ENCODE measurements at regions not wholly inside any gene's neighbourhood (a gene's known extent, or its start where the extent isn't known, plus 50 kb on each side); places are given as distances from the start of the nearest gene placed in this dataset.

GRCh38 chr11:21769188-21769587 lies 423.7 kb upstream of the ANO5 start:
- Histone ChIP-seq H3K4me3 (replicated peaks in 1 of 3; ENCODE audit: insufficient read depth in 1 of 3, low read depth in 2 of 3, low read length in 3 of 3) (no peak overlapping the region), H3K36me3 (replicated peaks in 1 of 2; ENCODE audit: control insufficient read depth in 1 of 2, insufficient read depth in 2 of 2, low read length in 2 of 2) (no peaks in the 10 kb centered on the region), H3K9me3 (ENCODE audit: low read length) (peaks cover 25% of the 10 kb centered on the region), H2AFZ (ENCODE audit: low read length) (no peak overlapping the region), H3K27ac (ENCODE audit: extremely low read length, insufficient read depth, low read length) (no peak overlapping the region), H4K20me1 (ENCODE audit: insufficient read depth, low read length) (no peaks in the 10 kb centered on the region), H3K4me1 (ENCODE audit: insufficient read depth, low read length) (no peaks in the 10 kb centered on the region), H3K79me2 (ENCODE audit: insufficient read depth, low read length) (no peaks in the 10 kb centered on the region), H3K27me3 (ENCODE audit: control insufficient read depth in 1 of 2, insufficient read depth in 2 of 2, low read length in 2 of 2) (no peaks in the 10 kb centered on the region), H3K4me2 (ENCODE audit: low read depth, low read length) (no peak overlapping the region), H3K9ac (ENCODE audit: insufficient read depth, low read depth, low read length) (no peak overlapping the region)
- no TSS peak for BruUV-seq (replicated peaks)
- intact Hi-C loops (cut with micrococcal nuclease; ENCODE audit: unreplicated experiment) (no loop called here), in situ Hi-C loops (cut with HindIII; ENCODE audit: extremely low pct_ligation_motif_present, low pct_unique_long_range_greater_than_20kb) (no loop called here)
- POLR2A ChIA-PET, result no interaction called here
- DNase-seq (ENCODE audit: low spot score), result no peak
- FAIRE-seq, result no peak
- no peak for ATAC-seq
- WGBS (ENCODE audit: low lambda C conversion rate), result 0% methylated on average over 3 of the region's 3 CpGs
- no peak for TF ChIP-seq SMC3 (IDR thresholded peaks at IDR 0.05; ENCODE audit: low read length)
- TF ChIP-seq TBX3 (IDR thresholded peaks at IDR 0.05; ENCODE audit: borderline replicate concordance), result no peak
- CTCF ChIA-PET (ENCODE audit: low intra/inter-chr PET ratio, low total read pairs), result no interaction called here

- Histone ChIP-seq H3K4me3 (replicated peaks in 1 of 3; ENCODE audit: insufficient read depth in 1 of 3, low read depth in 2 of 3, low read length in 3 of 3) (no peak overlapping the region), H3K36me3 (replicated peaks in 1 of 2; ENCODE audit: control insufficient read depth in 1 of 2, insufficient read depth in 2 of 2, low read length in 2 of 2) (no peaks in the 10 kb centered on the region), H3K9ac (ENCODE audit: insufficient read depth, low read depth, low read length) (no peak overlapping the region), H3K4me1 (ENCODE audit: insufficient read depth, low read length) (no peaks in the 10 kb centered on the region), H4K20me1 (ENCODE audit: insufficient read depth, low read length) (no peaks in the 10 kb centered on the region), H2AFZ (ENCODE audit: low read length) (no peak overlapping the region), H3K79me2 (ENCODE audit: insufficient read depth, low read length) (no peaks in the 10 kb centered on the region), H3K9me3 (ENCODE audit: low read length) (peaks cover 33% of the 10 kb centered on the region), H3K27ac (ENCODE audit: extremely low read length, insufficient read depth, low read length) (no peak overlapping the region), H3K4me2 (ENCODE audit: low read depth, low read length) (no peak overlapping the region), H3K27me3 (ENCODE audit: control insufficient read depth in 1 of 2, insufficient read depth in 2 of 2, low read length in 2 of 2) (no peaks in the 10 kb centered on the region)
- no TSS peak for BruUV-seq (replicated peaks)
- FAIRE-seq, result no peak
- 0% methylated on average over 1 of the region's 1 CpG for WGBS (ENCODE audit: low lambda C conversion rate)
- no peak for DNase-seq (ENCODE audit: low spot score)
- ATAC-seq, result no peak
- POLR2A ChIA-PET, result no interaction called here
- CTCF ChIA-PET (ENCODE audit: low intra/inter-chr PET ratio, low total read pairs), result no interaction called here
- intact Hi-C loops (cut with micrococcal nuclease; ENCODE audit: unreplicated experiment), result no loop called here
- TF ChIP-seq ONECUT2 (CRISPR knock-in tag; IDR thresholded peaks at IDR 0.05) (no peak), ZNF441 (CRISPR knock-in tag; IDR thresholded peaks at IDR 0.05; ENCODE audit: borderline replicate concordance) (no peak)
- in situ Hi-C loops (cut with HindIII; ENCODE audit: extremely low pct_ligation_motif_present, low pct_unique_long_range_greater_than_20kb), result no loop called here
These were observed 421.8 kb upstream of the ANO5 start for GRCh38 chr11:21771097-21771496.
